ENCODE measurements at regions not wholly inside any gene's neighbourhood (a gene's known extent, or its start where the extent isn't known, plus 50 kb on each side); places are given as distances from the start of the nearest gene placed in this dataset.
"Not testable (repeated sequence)": the region's sequence is repeated elsewhere in the genome, so short reads cannot be mapped to it uniquely, and the experiment has no call there.

- intact Hi-C loops (cut with micrococcal nuclease) = no loop called here
- no peaks in the 10 kb centered on the region for H3K4me1 ChIP-seq (ENCODE audit: control insufficient read depth, insufficient read depth, low read length)
- H3K27me3 ChIP-seq (ENCODE audit: control insufficient read depth, insufficient read depth, low read length) = no peaks in the 10 kb centered on the region
- no peaks in the 10 kb centered on the region for H3K36me3 ChIP-seq (ENCODE audit: control insufficient read depth, insufficient read depth, low read length)
- Mint-ChIP-seq H3K4me1 (no peaks in the 10 kb centered on the region), H3K27ac (no peak overlapping the region), H3K9me3 (no peaks in the 10 kb centered on the region), H3K4me3 (no peak overlapping the region), H3K36me3 (no peaks in the 10 kb centered on the region), H3K27me3 (ENCODE audit: low read depth in 2 of 2) (peaks cover 6 to 16% of the 10 kb centered on the region in 2 donors)
- 93% methylated on average over 3 of the region's 3 CpGs for WGBS (ENCODE audit: insufficient coverage)
- TF ChIP-seq CTCF (IDR thresholded peaks at IDR 0.05) = no peak
- peak in 1 of 3 donors; percentile 75 for ATAC-seq
- no peak overlapping the region for H3K4me3 ChIP-seq (ENCODE audit: low read length)
- no peak for DNase-seq
- no peaks in the 10 kb centered on the region for H3K9me3 ChIP-seq (ENCODE audit: control insufficient read depth, insufficient read depth, low read length)
- H3K27ac ChIP-seq (ENCODE audit: low read length) = no peak overlapping the region
These were observed 217.4 kb downstream of the DLEU7 start for GRCh38 chr13:50626101-50626547.

- ATAC-seq = no peak
- intact Hi-C loops (cut with micrococcal nuclease) = no loop called here
These were observed 216.4 kb downstream of the DLEU7 start for GRCh38 chr13:50627111-50627510.

GRCh38 chr13:50628512-50628911 lies 215.0 kb downstream of the DLEU7 start:
- H3K4me3 Mint-ChIP-seq; H3K36me3 Mint-ChIP-seq; H3K27ac ChIP-seq (ENCODE audit: low read length); H3K9me3 ChIP-seq (ENCODE audit: control insufficient read depth, insufficient read depth, low read length); ATAC-seq; H3K27me3 ChIP-seq (ENCODE audit: control insufficient read depth, insufficient read depth, low read length); H3K4me1 ChIP-seq (ENCODE audit: control insufficient read depth, insufficient read depth, low read length); H3K9me3 Mint-ChIP-seq; H3K4me3 ChIP-seq (ENCODE audit: low read length); H3K36me3 ChIP-seq (ENCODE audit: control insufficient read depth, insufficient read depth, low read length); H3K4me1 Mint-ChIP-seq; intact Hi-C loops (cut with micrococcal nuclease); H3K27ac Mint-ChIP-seq; DNase-seq: not testable (repeated sequence)
- WGBS (ENCODE audit: insufficient coverage) = 94% methylated on average over 3 of the region's 3 CpGs
- H3K27me3 Mint-ChIP-seq (ENCODE audit: low read depth in 2 of 2) = peaks cover 0 to 13% of the 10 kb centered on the region in 2 donors

More at GRCh38 chr13:50627111-50627510, 216.4 kb downstream of the DLEU7 start:
- Mint-ChIP-seq H3K4me3 (no peak overlapping the region), H3K4me1 (no peaks in the 10 kb centered on the region), H3K27me3 (ENCODE audit: low read depth in 2 of 2) (peaks cover 5 to 16% of the 10 kb centered on the region in 2 donors), H3K27ac (no peak overlapping the region), H3K36me3 (no peaks in the 10 kb centered on the region), H3K9me3 (no peaks in the 10 kb centered on the region)
- H3K36me3 ChIP-seq (ENCODE audit: control insufficient read depth, insufficient read depth, low read length) = no peaks in the 10 kb centered on the region
- no peak for DNase-seq
- no peaks in the 10 kb centered on the region for H3K4me1 ChIP-seq (ENCODE audit: control insufficient read depth, insufficient read depth, low read length)
- 100% methylated on average over 1 of the region's 1 CpG for WGBS (ENCODE audit: insufficient coverage)
- no peak overlapping the region for H3K27ac ChIP-seq (ENCODE audit: low read length)
- no peaks in the 10 kb centered on the region for H3K27me3 ChIP-seq (ENCODE audit: control insufficient read depth, insufficient read depth, low read length)
- no peak for TF ChIP-seq CTCF (IDR thresholded peaks at IDR 0.05)
- H3K9me3 ChIP-seq (ENCODE audit: control insufficient read depth, insufficient read depth, low read length) = no peaks in the 10 kb centered on the region
- no peak overlapping the region for H3K4me3 ChIP-seq (ENCODE audit: low read length)

GRCh38 chr13:50629497-50629896 lies 214.0 kb downstream of the DLEU7 start:
- no peak overlapping the region for H3K4me3 ChIP-seq (ENCODE audit: low read length)
- peaks cover 0 to 12% of the 10 kb centered on the region in 2 donors for H3K27me3 Mint-ChIP-seq (ENCODE audit: low read depth in 2 of 2)
- no peaks in the 10 kb centered on the region for H3K4me1 Mint-ChIP-seq
- no peaks in the 10 kb centered on the region for H3K9me3 ChIP-seq (ENCODE audit: control insufficient read depth, insufficient read depth, low read length)
- H3K36me3 ChIP-seq (ENCODE audit: control insufficient read depth, insufficient read depth, low read length) = no peaks in the 10 kb centered on the region
- no peak overlapping the region for H3K27ac ChIP-seq (ENCODE audit: low read length)
- no peaks in the 10 kb centered on the region for H3K27me3 ChIP-seq (ENCODE audit: control insufficient read depth, insufficient read depth, low read length)
- intact Hi-C loops (cut with micrococcal nuclease) = no loop called here
- TF ChIP-seq CTCF (IDR thresholded peaks at IDR 0.05) = no peak
- H3K36me3 Mint-ChIP-seq = no peaks in the 10 kb centered on the region
- no peaks in the 10 kb centered on the region for H3K4me1 ChIP-seq (ENCODE audit: control insufficient read depth, insufficient read depth, low read length)
- ATAC-seq = no peak
- H3K27ac Mint-ChIP-seq = no peak overlapping the region
- no peaks in the 10 kb centered on the region for H3K9me3 Mint-ChIP-seq
- WGBS (ENCODE audit: insufficient coverage) = 97% methylated on average over 3 of the region's 3 CpGs
- DNase-seq = no peak
- no peak overlapping the region for H3K4me3 Mint-ChIP-seq
